Right atrium auricular region (tissue), 2 donors: ENCODE measurements at regions not wholly inside any gene's neighbourhood (a gene's known extent, or its start where the extent isn't known, plus 50 kb on each side); places are given as distances from the start of the nearest gene placed in this dataset.
A peak's percentile ranks its signal among the peaks of the same experiment; 100 is the strongest.

ENCODE experiments used
- DNase-seq: peaks from one replicate; pipeline ENCODE4 v3.0.0-alpha.2; 2019; ENCODE audit warnings: low spot score
- H3K27ac ChIP-seq, 2 donors: fragments of 200-600 bp; sonication (generic); 1 replicate in 1 of 2; 2 replicates in 1 of 2; pipeline ENCODE4 v1.5.1; 2016 to 2019
- H3K27me3 ChIP-seq, 2 donors: fragments of 200-600 bp; sonication (generic); one replicate each; pipeline versions ENCODE4 v1.5.1 to v1.6.0; 2017 to 2019
- H3K36me3 ChIP-seq: fragments of 200-600 bp; sonication (generic); one replicate; pipeline ENCODE4 v1.5.1; 2016
- H3K4me1 ChIP-seq, 2 donors: fragments of 200-600 bp; sonication (generic); one replicate each; pipeline versions ENCODE4 v1.5.1 to v1.6.0; 2017 to 2019
- H3K4me3 ChIP-seq, 2 donors: fragments of 200-600 bp; sonication (generic); 1 replicate in 1 of 2; 2 replicates in 1 of 2; pipeline ENCODE4 v1.5.1; 2017 to 2019; ENCODE audit warnings: mild to moderate bottlenecking in 1 of 2, moderate library complexity in 1 of 2
- H3K9me3 ChIP-seq, 2 donors: fragments of 200-600 bp; sonication (generic); one replicate each; pipeline ENCODE4 v1.5.1; 2019
- CTCF ChIP-seq, 2 donors: fragments of 200-600 bp; sonication (generic); IDR thresholded peaks; one replicate each; pipeline ENCODE4 v1.5.1; 2019; ENCODE audit warnings: antibody characterized with exemption in 2 of 2

GRCh38 chr2:37851428-37851827 is 73.7 kb upstream of the RMDN2 start:
- Histone ChIP-seq H3K4me1 (peaks cover 0 to 29% of the 10 kb centered on the region in 2 donors), H3K9me3 (no peaks in the 10 kb centered on the region), H3K27ac (peak overlapping the region; percentile 14 to 59), H3K36me3 (no peaks in the 10 kb centered on the region), H3K4me3 (no peak overlapping the region), H3K27me3 (no peaks in the 10 kb centered on the region)
- no peak for TF ChIP-seq CTCF (IDR thresholded peaks at IDR 0.05)
- DNase-seq = no peak

GRCh38 chr2:37851828-37852584 is 73.1 kb upstream of the RMDN2 start:
- Histone ChIP-seq H3K9me3 (no peaks in the 10 kb centered on the region), H3K27me3 (no peaks in the 10 kb centered on the region), H3K27ac (peak overlapping the region; percentile 14 to 59), H3K4me1 (peaks cover 0 to 35% of the 10 kb centered on the region in 2 donors), H3K4me3 (no peak overlapping the region), H3K36me3 (no peaks in the 10 kb centered on the region)
- no peak for DNase-seq
- no peak for TF ChIP-seq CTCF (IDR thresholded peaks at IDR 0.05)

GRCh38 chr2:37852585-37853014 is 72.5 kb upstream of the RMDN2 start:
- no peaks in the 10 kb centered on the region for H3K36me3 ChIP-seq
- no peak for DNase-seq
- no peak overlapping the region for H3K4me3 ChIP-seq
- H3K9me3 ChIP-seq = no peaks in the 10 kb centered on the region
- H3K27ac ChIP-seq = peak overlapping the region in 1 of 2 donors; percentile 14
- no peaks in the 10 kb centered on the region for H3K27me3 ChIP-seq
- no peak for TF ChIP-seq CTCF (IDR thresholded peaks at IDR 0.05)
- peaks cover 0 to 39% of the 10 kb centered on the region in 2 donors for H3K4me1 ChIP-seq

GRCh38 chr2:37854676-37855282 is 70.3 kb upstream of the RMDN2 start:
- Histone ChIP-seq H3K4me1 (peaks cover 2 to 53% of the 10 kb centered on the region in 2 donors), H3K9me3 (peaks cover 0 to 8% of the 10 kb centered on the region in 2 donors), H3K27me3 (no peaks in the 10 kb centered on the region), H3K36me3 (no peaks in the 10 kb centered on the region), H3K27ac (peak overlapping the region; percentile 52 to 70), H3K4me3 (no peak overlapping the region)
- TF ChIP-seq CTCF (IDR thresholded peaks at IDR 0.05) = no peak
- no peak for DNase-seq

GRCh38 chr2:37855283-37856041 is 69.6 kb upstream of the RMDN2 start:
- TF ChIP-seq CTCF (IDR thresholded peaks at IDR 0.05) = no peak
- H3K4me1 ChIP-seq = peaks cover 2 to 53% of the 10 kb centered on the region in 2 donors
- no peak for DNase-seq
- H3K9me3 ChIP-seq = peaks cover 0 to 8% of the 10 kb centered on the region in 2 donors
- H3K27me3 ChIP-seq = no peaks in the 10 kb centered on the region
- H3K27ac ChIP-seq = peak overlapping the region; percentile 52 to 70
- H3K4me3 ChIP-seq = no peak overlapping the region
- H3K36me3 ChIP-seq = no peaks in the 10 kb centered on the region
